GM12891 (cell line): ENCODE measurements at regions not wholly inside any gene's neighbourhood (a gene's known extent, or its start where the extent isn't known, plus 50 kb on each side); places are given as distances from the start of the nearest gene placed in this dataset.

Source experiments
- POLR2A ChIP-seq: IDR thresholded peaks from 2 replicates; pipeline ENCODE4 v1.6.1; 2011; ENCODE audit warnings: low read depth, low read length, control low read depth
- SPI1 ChIP-seq: IDR thresholded peaks from 2 replicates; pipeline ENCODE4 v1.6.1; 2011; ENCODE audit warnings: low read depth, low read length, control low read depth

GRCh38 chr17:14451729-14452191 is 150.9 kb downstream of the HS3ST3B1 start:
- TF ChIP-seq POLR2A (no peak), SPI1 (no peak)
